Breast epithelium (tissue), 4 donors: ENCODE measurements at regions not wholly inside any gene's neighbourhood (a gene's known extent, or its start where the extent isn't known, plus 50 kb on each side); places are given as distances from the start of the nearest gene placed in this dataset.

Experiments
- DNase-seq, 2 donors: peaks; one replicate each; pipeline ENCODE4 v3.0.0-alpha.2; 2019; ENCODE audit warnings: low spot score in 2 of 2
- H3K27ac ChIP-seq, 2 donors: fragments of 200-600 bp; sonication (generic) in 1 of 2; one replicate each; pipeline ENCODE4 v1.5.1; 2016 to 2019; ENCODE audit warnings: mild to moderate bottlenecking in 1 of 2
- H3K27me3 ChIP-seq, 2 donors: fragments of 200-600 bp; sonication (generic) in 1 of 2; one replicate each; pipeline versions ENCODE4 v1.5.1 to v1.6.0; 2017 to 2019; ENCODE audit warnings: control low read depth in 1 of 2, mild to moderate bottlenecking in 1 of 2
- H3K36me3 ChIP-seq: fragments of 200-600 bp; one replicate; pipeline ENCODE4 v1.5.1; 2019
- H3K4me1 ChIP-seq, 2 donors: fragments of 200-600 bp; sonication (generic); one replicate each; pipeline ENCODE4 v1.5.1; 2016 to 2019; ENCODE audit warnings: control low read depth in 1 of 2
- H3K4me3 ChIP-seq, 3 donors: fragments of 200-600 bp; sonication (generic); 1 replicate in 2 of 3; 2 replicates in 1 of 3; pipeline ENCODE4 v1.5.1; 2016 to 2019; ENCODE audit warnings: mild to moderate bottlenecking in 3 of 3, moderate library complexity in 2 of 3
- H3K9me3 ChIP-seq, 2 donors: fragments of 200-600 bp; sonication (generic) in 1 of 2; one replicate each; pipeline ENCODE4 v1.5.1; 2016 to 2019; ENCODE audit warnings: control low read depth in 1 of 2
- POLR2A ChIP-seq: fragments of 450-650 bp; IDR thresholded peaks from one replicate; pipeline ENCODE4 v1.6.1; 2016; ENCODE audit warnings: antibody characterized with exemption, mild to moderate bottlenecking, moderate library complexity
- POLR2AphosphoS5 ChIP-seq, 3 donors: sonication (generic); formaldehyde crosslinking; IDR thresholded peaks; one replicate each; pipeline ENCODE4 v1.6.1; 2017; ENCODE audit warnings: antibody characterized with exemption in 3 of 3
- intact Hi-C: fragments of 100-400 bp; cut with DNase I; formaldehyde crosslinking; loops from one replicate; pipeline ENCODE4 v1.15.1; 2023; ENCODE audit warnings: low total_unique reads
- TF ChIP-seq, protein P1 (sequence below), 3 donors: fragments of 450-650 bp; IDR thresholded peaks; one replicate each; pipeline ENCODE4 v1.5.1; 2016 to 2017; ENCODE audit warnings: antibody characterized with exemption in 3 of 3, mild to moderate bottlenecking in 3 of 3, moderate library complexity in 3 of 3

DNA sequence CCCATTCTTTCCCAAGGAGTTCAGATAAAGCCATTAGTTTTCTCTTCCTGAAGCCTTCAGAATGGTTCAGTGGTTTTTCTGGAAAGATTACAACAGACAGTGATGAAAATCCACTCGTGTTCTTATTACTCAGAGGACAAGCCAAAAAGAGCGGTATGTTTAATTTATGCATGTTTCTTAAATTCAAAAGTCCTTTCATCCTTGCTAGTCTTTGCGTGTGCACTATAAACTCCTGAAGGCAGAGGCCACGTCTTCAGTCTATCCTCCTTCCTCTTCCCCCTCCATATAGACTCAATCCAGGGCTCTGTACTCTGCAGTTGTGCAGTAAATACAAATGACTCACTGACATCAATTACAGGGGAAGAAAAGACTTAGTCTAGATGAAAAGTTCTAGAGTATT, 409.2 kb upstream of the PLXNA2 start:
- intact Hi-C loops: no loop called here
- no peak for TF ChIP-seq POLR2A
- TF ChIP-seq POLR2AphosphoS5 (IDR thresholded peaks at IDR 0.05): no peak
- TF ChIP-seq, protein P1, sequence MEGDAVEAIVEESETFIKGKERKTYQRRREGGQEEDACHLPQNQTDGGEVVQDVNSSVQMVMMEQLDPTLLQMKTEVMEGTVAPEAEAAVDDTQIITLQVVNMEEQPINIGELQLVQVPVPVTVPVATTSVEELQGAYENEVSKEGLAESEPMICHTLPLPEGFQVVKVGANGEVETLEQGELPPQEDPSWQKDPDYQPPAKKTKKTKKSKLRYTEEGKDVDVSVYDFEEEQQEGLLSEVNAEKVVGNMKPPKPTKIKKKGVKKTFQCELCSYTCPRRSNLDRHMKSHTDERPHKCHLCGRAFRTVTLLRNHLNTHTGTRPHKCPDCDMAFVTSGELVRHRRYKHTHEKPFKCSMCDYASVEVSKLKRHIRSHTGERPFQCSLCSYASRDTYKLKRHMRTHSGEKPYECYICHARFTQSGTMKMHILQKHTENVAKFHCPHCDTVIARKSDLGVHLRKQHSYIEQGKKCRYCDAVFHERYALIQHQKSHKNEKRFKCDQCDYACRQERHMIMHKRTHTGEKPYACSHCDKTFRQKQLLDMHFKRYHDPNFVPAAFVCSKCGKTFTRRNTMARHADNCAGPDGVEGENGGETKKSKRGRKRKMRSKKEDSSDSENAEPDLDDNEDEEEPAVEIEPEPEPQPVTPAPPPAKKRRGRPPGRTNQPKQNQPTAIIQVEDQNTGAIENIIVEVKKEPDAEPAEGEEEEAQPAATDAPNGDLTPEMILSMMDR (IDR thresholded peaks at IDR 0.05): no peak
- H3K27ac ChIP-seq: no peak overlapping the region
- DNase-seq: no peak
- H3K4me1 ChIP-seq: no peaks in the 10 kb centered on the region
- no peaks in the 10 kb centered on the region for H3K27me3 ChIP-seq
- no peaks in the 10 kb centered on the region for H3K9me3 ChIP-seq
- no peaks in the 10 kb centered on the region for H3K36me3 ChIP-seq
- no peak overlapping the region for H3K4me3 ChIP-seq

GRCh38 chr1:208654241-208654640, 410.1 kb upstream of the PLXNA2 start:
- no peak overlapping the region for H3K4me3 ChIP-seq
- H3K27ac ChIP-seq: no peak overlapping the region
- no peak for TF ChIP-seq POLR2A
- no peak for TF ChIP-seq POLR2AphosphoS5 (IDR thresholded peaks at IDR 0.05)
- TF ChIP-seq, protein P1 (IDR thresholded peaks at IDR 0.05): no peak
- no peaks in the 10 kb centered on the region for H3K27me3 ChIP-seq
- intact Hi-C loops: no loop called here
- H3K4me1 ChIP-seq: no peaks in the 10 kb centered on the region
- no peaks in the 10 kb centered on the region for H3K36me3 ChIP-seq
- H3K9me3 ChIP-seq: no peaks in the 10 kb centered on the region
- DNase-seq: no peak

GRCh38 chr1:208665936-208666335, 421.8 kb upstream of the PLXNA2 start:
- Histone ChIP-seq H3K4me3 (no peak overlapping the region), H3K9me3 (no peaks in the 10 kb centered on the region), H3K27ac (no peak overlapping the region), H3K36me3 (no peaks in the 10 kb centered on the region), H3K27me3 (no peaks in the 10 kb centered on the region), H3K4me1 (no peaks in the 10 kb centered on the region)
- TF ChIP-seq POLR2AphosphoS5 (IDR thresholded peaks at IDR 0.05) (no peak), POLR2A (no peak)
- TF ChIP-seq, protein P1 (IDR thresholded peaks at IDR 0.05): no peak
- intact Hi-C loops: no loop called here
- no peak for DNase-seq

DNA sequence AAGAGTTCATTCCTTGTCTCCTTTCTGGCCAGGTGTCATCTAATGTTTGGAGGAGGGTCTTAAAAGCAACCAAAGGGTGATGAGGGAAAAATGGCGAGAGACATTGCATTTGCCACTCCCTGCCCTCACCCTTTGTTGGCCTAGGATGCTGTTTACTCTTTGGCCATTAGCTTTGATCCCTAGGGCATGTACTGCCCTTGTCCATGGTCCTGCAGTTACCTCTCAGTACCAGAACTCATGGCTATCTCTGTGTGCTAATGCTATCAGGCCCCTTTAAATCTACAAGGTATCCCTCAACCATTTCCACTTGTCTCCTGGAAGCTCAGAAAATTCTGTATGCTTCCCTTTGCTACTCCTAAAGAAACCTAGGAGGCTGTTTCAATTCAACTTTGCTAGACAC, 424.8 kb upstream of the PLXNA2 start:
- Histone ChIP-seq H3K4me1 (no peaks in the 10 kb centered on the region), H3K36me3 (no peaks in the 10 kb centered on the region), H3K9me3 (no peaks in the 10 kb centered on the region), H3K27me3 (no peaks in the 10 kb centered on the region), H3K27ac (no peak overlapping the region), H3K4me3 (no peak overlapping the region)
- no peak for DNase-seq
- TF ChIP-seq POLR2AphosphoS5 (IDR thresholded peaks at IDR 0.05): no peak
- no peak for TF ChIP-seq POLR2A
- TF ChIP-seq, protein P1 (IDR thresholded peaks at IDR 0.05): no peak
- intact Hi-C loops: no loop called here

GRCh38 chr1:208670778-208671177, 426.6 kb upstream of the PLXNA2 start:
- Histone ChIP-seq H3K4me3 (no peak overlapping the region), H3K4me1 (no peaks in the 10 kb centered on the region), H3K27ac (no peak overlapping the region), H3K9me3 (no peaks in the 10 kb centered on the region), H3K27me3 (no peaks in the 10 kb centered on the region), H3K36me3 (no peaks in the 10 kb centered on the region)
- DNase-seq: no peak
- no peak for TF ChIP-seq POLR2AphosphoS5 (IDR thresholded peaks at IDR 0.05)
- intact Hi-C loops: no loop called here
